GM23338 (cell line): ENCODE measurements at regions not wholly inside any gene's neighbourhood (a gene's known extent, or its start where the extent isn't known, plus 50 kb on each side); places are given as distances from the start of the nearest gene placed in this dataset.

ENCODE experiments used
- CREB1 ChIP-seq: fragments of 250-450 bp; sonication (Bioruptor Pico); IDR thresholded peaks from 2 replicates; pipeline ENCODE4 v1.5.0; 2020; ENCODE audit warnings: low read depth, mild to moderate bottlenecking, moderate library complexity
- CTCF ChIP-seq, 2 experiments: fragments of 200-600 bp in 1 of 2; sonication (generic) in 1 of 2; conservative IDR thresholded peaks; 2 replicates each; pipeline versions ENCODE4 v1.5.1 to v1.6.1; 2016 to 2017; ENCODE audit warnings: antibody characterized with exemption in 2 of 2, low read depth in 2 of 2, mild to moderate bottlenecking in 2 of 2, moderate library complexity in 1 of 2
- EZH2 ChIP-seq: fragments of 200-600 bp; sonication (generic); IDR thresholded peaks from one replicate; pipeline ENCODE4 v1.8.0; 2017; ENCODE audit warnings: antibody characterized with exemption, mild to moderate bottlenecking, low read depth; ENCODE audit not compliant: unreplicated experiment
- EZH2phosphoT487 ChIP-seq: fragments of 200-600 bp; sonication (generic); IDR thresholded peaks from one replicate; pipeline ENCODE4 v1.8.1; 2018; ENCODE audit warnings: antibody characterized with exemption; ENCODE audit not compliant: unreplicated experiment
- JUNB ChIP-seq: IDR thresholded peaks from one replicate; pipeline ENCODE4 v1.6.1; 2016; ENCODE audit warnings: antibody characterized with exemption; ENCODE audit not compliant: unreplicated experiment
- NANOG ChIP-seq: IDR thresholded peaks from 2 replicates; pipeline ENCODE4 v1.6.1; 2016; ENCODE audit warnings: antibody characterized with exemption, borderline replicate concordance
- POLR2AphosphoS5 ChIP-seq: IDR thresholded peaks from 2 replicates; pipeline ENCODE4 v1.6.1; 2016; ENCODE audit warnings: antibody characterized with exemption, low read depth
- REST ChIP-seq: IDR thresholded peaks from one replicate; pipeline ENCODE4 v1.6.1; 2018; ENCODE audit warnings: antibody characterized with exemption; ENCODE audit not compliant: unreplicated experiment
- ZNF331 ChIP-seq: fragments of 250-450 bp; sonication (Bioruptor Pico); IDR thresholded peaks from 2 replicates; pipeline ENCODE4 v1.5.0; 2020; ENCODE audit warnings: low read depth, mild to moderate bottlenecking, moderate library complexity

DNA sequence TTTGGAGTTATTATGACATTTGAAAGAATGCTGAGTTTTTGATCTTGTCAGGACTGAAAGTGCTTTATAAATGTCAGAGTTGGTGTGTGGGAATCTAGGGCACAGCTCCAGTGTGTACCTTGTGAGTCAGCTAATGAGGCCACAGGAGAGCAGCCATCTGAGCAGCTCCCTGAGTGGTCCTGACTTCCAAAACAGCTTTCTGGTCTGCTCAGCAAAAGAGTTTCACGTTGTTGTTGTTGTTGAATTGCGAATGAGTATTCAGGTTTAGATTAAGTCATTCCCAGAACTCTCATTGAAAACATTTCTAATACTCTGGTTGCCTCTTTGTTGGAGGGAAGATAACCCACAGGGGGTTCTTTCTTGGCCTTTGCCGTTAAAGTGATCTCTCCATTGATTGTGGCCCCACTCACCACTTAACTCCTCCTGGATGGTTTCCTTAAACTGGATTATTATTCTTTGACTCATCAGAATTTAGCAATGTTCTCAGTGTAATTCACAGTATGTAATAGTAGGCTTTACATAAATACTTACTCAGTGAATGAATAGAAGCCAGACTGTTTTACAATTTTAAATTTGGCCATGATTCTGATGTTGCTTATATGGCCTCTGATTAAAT is 125.1 kb upstream of the SGCD start:
- TF ChIP-seq CTCF (conservative IDR thresholded peaks at IDR 0.05; ENCODE audit: low read depth in 2 of 2), result no peak
- no peak for TF ChIP-seq CREB1 (CRISPR knock-in tag)
- no peak for TF ChIP-seq EZH2
- no peak for TF ChIP-seq ZNF331 (CRISPR knock-in tag)
- no peak for TF ChIP-seq POLR2AphosphoS5
- TF ChIP-seq JUNB, result no peak
- no peak for TF ChIP-seq EZH2phosphoT487
- no peak for TF ChIP-seq NANOG
- no peak for TF ChIP-seq REST
